ENCODE measurements at regions not wholly inside any gene's neighbourhood (a gene's known extent, or its start where the extent isn't known, plus 50 kb on each side); places are given as distances from the start of the nearest gene placed in this dataset.

DNA sequence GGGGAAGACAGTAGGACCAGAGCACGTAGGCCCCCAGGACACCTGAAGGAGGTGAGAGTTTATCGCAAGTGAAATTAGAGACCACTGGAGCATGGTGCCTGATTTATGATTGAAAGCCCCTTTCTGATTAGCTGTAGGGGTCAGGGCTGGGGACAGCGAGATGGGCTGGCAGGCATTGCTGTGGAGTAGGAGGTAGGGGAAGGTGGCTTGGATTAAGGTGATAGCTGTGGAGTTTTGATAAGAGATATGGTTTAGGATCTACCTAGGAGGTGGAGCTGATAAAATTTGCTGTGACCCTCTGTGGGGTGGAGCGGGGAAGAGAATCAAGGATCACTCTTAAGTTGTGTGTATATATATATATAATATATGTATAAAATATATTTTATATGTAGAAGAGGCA is 157.5 kb downstream of the CD8B2 start:
- TF ChIP-seq, protein P1, sequence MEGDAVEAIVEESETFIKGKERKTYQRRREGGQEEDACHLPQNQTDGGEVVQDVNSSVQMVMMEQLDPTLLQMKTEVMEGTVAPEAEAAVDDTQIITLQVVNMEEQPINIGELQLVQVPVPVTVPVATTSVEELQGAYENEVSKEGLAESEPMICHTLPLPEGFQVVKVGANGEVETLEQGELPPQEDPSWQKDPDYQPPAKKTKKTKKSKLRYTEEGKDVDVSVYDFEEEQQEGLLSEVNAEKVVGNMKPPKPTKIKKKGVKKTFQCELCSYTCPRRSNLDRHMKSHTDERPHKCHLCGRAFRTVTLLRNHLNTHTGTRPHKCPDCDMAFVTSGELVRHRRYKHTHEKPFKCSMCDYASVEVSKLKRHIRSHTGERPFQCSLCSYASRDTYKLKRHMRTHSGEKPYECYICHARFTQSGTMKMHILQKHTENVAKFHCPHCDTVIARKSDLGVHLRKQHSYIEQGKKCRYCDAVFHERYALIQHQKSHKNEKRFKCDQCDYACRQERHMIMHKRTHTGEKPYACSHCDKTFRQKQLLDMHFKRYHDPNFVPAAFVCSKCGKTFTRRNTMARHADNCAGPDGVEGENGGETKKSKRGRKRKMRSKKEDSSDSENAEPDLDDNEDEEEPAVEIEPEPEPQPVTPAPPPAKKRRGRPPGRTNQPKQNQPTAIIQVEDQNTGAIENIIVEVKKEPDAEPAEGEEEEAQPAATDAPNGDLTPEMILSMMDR (IDR thresholded peaks at IDR 0.05; ENCODE audit: low read depth, low read length): no peak
- no peak overlapping the region for H3K4me3 ChIP-seq (replicated peaks in 1 of 2; ENCODE audit: low read depth in 2 of 2, low read length in 2 of 2)
- no peak for DNase-seq (ENCODE audit: low read depth in 2 of 2)

- no peak for DNase-seq (ENCODE audit: low read depth in 2 of 2)
- H3K4me3 ChIP-seq (replicated peaks in 1 of 2; ENCODE audit: low read depth in 2 of 2, low read length in 2 of 2): no peak overlapping the region
- TF ChIP-seq, protein P1 (IDR thresholded peaks at IDR 0.05; ENCODE audit: low read depth, low read length): no peak
Observed at GRCh38 chr2:106646605-106647004, 159.4 kb downstream of the CD8B2 start.

GRCh38 chr2:106649306-106649705 is 162.1 kb downstream of the CD8B2 start:
- DNase-seq (ENCODE audit: low read depth in 2 of 2): peak in 1 of 2 donors; percentile 12
- H3K4me3 ChIP-seq (replicated peaks in 1 of 2; ENCODE audit: low read depth in 2 of 2, low read length in 2 of 2): no peak overlapping the region
- TF ChIP-seq, protein P1 (IDR thresholded peaks at IDR 0.05; ENCODE audit: low read depth, low read length): no peak

DNA sequence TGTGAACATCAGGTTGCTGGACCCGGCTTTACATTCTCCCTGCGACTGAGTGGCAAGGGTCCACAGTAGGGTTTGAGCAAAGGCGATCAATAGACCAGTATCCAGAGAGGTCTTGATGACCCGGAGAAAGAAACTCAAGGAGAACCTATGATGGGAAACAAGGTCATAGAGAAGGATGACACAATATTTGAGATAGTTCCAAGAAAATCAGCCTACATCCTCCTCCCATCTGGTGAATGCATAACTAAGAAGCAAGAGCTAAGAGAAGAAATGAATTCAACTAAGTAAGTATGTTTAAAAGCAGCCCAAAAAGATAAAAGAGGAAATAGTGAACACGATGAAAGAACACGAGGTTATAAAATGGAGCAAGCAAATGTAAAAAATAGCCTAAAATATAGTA is 166.3 kb downstream of the CD8B2 start:
- H3K4me3 ChIP-seq (replicated peaks in 1 of 2; ENCODE audit: low read depth in 2 of 2, low read length in 2 of 2): no peak overlapping the region
- TF ChIP-seq, protein P1 (IDR thresholded peaks at IDR 0.05; ENCODE audit: low read depth, low read length): no peak
- DNase-seq (ENCODE audit: low read depth in 2 of 2): no peak

- H3K4me3 ChIP-seq (replicated peaks in 1 of 2; ENCODE audit: low read depth in 2 of 2, low read length in 2 of 2): no peak overlapping the region
- DNase-seq (ENCODE audit: low read depth in 2 of 2): no peak
- TF ChIP-seq, protein P1 (IDR thresholded peaks at IDR 0.05; ENCODE audit: low read depth, low read length): no peak
Observed at GRCh38 chr2:106658616-106659015, 171.5 kb downstream of the CD8B2 start.

DNA sequence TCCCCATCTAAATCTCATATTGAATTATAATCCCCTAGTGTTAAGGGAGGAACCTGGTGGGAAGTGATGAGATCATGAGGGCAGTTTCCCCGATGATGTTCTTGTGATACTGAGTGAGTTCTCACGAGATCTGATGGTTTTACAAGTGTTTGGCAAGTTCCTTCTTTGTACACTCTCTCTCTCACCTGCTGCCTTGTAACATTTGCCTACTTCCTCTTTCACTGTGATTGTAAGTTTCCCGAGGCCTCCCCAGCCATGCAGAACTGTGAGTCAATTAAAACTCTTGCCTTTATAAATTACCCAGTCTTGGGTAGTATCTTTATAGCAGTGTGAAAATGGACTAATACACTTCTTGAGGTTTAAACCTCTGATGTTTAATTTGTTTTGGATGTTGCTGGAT is 177.5 kb downstream of the CD8B2 start:
- TF ChIP-seq, protein P1 (IDR thresholded peaks at IDR 0.05; ENCODE audit: low read depth, low read length): no peak
- H3K4me3 ChIP-seq (replicated peaks in 1 of 2; ENCODE audit: low read depth in 2 of 2, low read length in 2 of 2): no peak overlapping the region
- DNase-seq (ENCODE audit: low read depth in 2 of 2): no peak

DNA sequence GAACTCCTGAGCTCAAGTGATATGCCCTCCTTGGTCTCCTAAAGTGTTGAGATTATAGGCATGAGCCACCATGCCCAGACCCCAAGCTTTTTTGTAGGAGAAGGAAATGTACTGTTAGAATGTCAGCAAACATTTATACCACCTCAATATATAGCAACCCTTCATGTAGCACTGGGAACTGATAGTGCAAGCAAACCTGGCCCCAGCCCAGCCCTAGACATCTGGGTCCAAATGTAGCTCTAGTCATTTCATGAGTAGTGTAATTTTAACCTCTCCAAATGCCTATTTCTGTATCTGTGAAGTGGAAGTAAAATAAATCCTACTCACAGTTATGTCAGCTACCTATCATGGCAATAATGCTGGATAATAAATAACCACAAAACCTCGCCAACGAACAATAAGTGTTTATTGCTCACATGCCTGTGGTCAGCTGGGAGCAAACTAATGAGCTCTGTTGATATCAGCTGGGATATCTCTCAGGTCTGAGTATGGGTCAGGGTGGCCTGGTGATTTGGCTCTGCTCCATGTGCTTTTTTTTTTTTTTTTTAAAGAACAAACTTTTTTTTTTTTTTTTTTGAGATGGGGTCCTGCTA is 180.4 kb downstream of the CD8B2 start:
- TF ChIP-seq, protein P1 (IDR thresholded peaks at IDR 0.05; ENCODE audit: low read depth, low read length): no peak
- H3K4me3 ChIP-seq (replicated peaks in 1 of 2; ENCODE audit: low read depth in 2 of 2, low read length in 2 of 2): no peak overlapping the region
- no peak for DNase-seq (ENCODE audit: low read depth in 2 of 2)

Measured in cardiac fibroblast (primary cell).